ENCODE measurements at regions not wholly inside any gene's neighbourhood (a gene's known extent, or its start where the extent isn't known, plus 50 kb on each side); places are given as distances from the start of the nearest gene placed in this dataset.
A peak's percentile ranks its signal among the peaks of the same experiment; 100 is the strongest.

DNA sequence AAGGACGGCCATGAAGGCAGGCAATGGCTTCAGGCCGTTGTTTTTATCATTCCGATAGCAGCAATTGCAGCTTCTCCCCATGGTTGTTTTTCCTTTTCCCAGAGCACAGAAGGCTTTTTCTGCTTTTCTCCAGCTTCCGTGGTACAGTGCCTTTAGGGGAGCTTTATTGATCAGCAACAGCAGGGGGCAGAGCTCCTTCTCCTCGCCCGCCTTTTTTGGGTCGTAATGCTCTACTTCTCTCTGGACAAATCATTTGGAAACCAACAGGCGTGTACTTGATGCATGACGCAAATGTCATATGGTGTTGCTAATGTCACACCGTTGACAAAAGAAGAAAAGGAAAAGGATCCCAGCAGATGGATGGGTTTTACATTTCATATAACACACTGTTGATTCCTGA, 79.7 kb upstream of the SNRK start:
- DNase-seq = no peak

DNA sequence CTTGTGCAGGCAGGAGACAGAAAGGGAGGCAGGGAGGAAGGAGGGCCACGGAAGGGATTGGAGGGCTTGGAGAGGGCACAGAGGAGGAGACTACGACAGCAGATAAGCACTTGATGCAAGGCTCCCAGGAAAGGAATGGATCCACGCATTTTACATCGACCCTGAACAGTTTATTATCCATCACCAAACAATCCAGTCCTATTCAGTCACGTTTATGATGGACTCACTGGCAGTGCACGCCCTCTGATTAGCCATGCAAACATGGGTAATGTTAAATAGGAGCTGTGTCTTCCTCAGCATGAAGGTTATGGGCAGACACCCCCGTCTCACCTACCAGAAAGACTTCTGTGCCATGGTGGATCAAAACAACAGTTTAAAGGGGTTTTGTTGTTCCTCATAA, 80.2 kb upstream of the SNRK start:
- DNase-seq = no peak

DNA sequence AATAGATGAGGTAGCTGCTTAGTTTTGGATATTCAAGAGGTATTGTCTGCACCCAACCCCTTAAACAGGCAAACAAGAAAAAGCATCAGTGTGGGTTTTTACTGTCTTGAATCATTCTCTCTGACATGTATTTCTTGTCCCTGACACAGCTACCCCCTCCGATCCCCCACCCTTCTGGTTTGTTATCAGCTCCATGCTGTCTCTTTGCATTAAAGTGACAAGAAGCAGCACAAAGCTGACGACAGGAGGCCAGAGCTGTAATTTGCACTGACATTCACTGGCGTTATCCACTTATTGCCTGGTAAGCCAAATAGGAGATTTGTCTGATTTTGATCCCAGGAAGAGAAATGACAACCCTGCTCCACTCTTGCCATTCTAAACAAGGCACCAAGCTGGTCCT, 83.3 kb upstream of the SNRK start:
- DNase-seq = no peak

DNA sequence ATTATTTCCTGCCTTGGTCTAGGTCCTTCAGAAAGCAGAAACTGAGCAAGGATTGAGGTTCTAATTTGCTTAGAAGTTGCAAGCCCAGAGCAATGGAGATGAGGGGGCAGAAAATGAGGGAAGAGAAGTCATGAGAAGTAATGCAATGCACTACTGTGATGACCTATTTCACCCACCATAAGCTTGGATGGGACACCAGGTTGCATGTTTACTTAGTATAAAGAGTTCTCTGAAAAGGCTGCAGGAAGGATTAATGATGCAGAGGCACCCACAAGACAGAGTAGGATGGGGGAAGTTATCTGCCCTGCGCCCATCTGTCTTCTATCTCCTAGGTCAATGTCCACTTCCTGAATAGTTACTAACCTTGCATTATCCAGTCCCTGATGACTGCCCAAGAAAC, 84.8 kb upstream of the SNRK start:
- no peak for DNase-seq

DNA sequence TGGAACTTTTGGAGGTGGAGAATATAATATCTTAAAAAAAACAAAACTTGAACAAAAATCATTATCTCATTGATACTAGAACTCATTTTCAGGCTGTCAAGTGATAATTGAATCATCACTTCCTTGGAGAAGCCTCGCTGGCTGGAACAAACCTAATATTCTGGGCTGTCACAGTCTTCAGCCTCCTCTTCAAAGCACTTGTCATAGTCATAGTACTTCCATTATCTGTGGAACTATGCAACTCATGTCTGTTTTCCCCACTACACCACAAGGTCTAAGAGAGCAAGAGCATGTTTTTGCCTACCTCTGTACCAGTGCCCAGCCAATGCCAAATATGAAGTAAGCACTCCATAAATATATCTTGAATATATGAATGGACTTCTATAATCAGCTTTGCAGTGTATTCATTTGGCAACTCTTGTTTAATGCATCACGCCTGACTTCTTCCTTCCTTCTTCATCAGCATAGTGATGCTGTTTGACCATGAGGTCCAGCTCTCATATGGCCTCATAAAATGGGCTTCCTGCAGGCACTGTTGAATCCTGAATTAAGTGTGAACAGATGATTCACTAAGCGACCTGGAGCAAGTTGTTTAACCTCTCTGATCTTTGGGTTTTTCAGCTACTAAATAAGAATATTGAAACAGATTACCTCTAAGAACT, 86.6 kb upstream of the SNRK start:
- no peak for DNase-seq

DNA sequence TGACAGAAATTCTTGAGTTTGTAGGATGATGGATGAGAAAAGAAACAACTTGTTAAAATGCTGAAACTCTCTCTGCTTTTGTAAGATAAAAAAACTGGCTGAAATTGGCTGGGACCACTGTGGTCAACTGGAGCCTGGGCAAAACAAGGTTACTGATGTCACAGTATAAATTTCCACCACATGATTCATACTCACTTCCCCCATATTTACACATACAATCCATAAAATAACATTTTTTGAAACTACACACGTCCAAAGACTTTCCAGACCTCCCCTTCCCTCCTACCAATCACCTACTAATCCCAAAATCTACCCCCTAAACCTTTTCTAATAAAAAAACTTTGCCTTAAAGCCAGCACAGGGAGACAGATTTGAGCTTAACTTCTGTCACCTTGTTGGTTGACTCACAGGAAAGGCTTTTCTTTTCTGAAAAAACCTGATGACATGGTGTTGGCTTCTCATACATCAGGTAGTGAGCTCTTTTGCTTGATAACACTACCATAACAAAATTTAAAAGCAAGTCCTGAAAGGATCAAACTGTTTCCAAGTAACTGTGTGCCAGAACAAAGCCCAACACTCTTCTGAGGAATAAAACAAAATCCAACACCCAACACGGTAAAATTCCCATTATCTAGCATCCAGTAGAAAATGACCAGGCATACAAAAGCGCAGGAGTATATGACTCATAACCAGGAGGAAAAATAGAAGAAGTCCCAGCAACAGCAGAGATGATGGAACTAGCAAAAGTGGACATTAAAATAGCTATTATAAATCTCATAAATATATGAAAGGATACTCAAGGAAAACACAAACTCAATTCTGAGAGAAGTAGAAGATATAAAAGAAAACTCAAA, 87.3 kb upstream of the SNRK start:
- no peak for DNase-seq

DNA sequence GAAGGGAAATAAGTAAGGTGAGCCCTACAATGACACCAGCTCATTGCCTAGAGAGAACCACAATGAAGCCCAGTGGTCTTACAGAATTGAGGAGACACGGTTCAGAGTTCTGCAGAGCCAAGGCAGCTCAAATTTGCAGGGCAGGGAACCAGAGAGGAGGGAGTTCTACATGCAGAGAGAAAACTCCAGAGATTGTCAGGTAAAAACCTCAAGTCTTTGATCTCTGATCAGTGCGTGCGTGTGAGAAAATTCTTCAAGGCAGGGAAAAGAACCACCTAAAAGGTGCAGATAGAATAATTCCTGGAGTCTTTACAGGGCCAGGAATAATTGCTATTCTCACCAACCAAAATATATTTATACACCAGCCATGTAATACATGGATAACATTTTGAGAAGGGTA, 88.0 kb upstream of the SNRK start:
- no peak for DNase-seq

DNA sequence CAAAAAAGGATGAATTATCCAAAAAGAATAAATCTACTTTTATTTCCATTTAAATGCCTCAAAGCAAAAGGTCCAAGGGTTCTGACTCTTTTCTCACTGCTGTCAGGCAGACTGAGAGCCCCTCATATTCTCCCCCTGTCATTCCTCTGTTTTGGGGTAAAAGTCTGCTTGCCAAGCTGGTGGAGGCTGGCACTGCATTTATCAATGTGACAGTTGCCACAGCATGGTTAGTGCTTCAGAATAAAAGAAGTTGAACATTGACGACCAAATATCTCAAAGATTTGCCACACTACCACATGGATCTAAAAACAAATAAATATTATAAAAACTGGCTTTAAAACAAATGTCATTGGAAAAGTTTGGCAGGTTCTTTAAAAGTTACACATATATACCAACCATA, 89.2 kb upstream of the SNRK start:
- DNase-seq = no peak

DNA sequence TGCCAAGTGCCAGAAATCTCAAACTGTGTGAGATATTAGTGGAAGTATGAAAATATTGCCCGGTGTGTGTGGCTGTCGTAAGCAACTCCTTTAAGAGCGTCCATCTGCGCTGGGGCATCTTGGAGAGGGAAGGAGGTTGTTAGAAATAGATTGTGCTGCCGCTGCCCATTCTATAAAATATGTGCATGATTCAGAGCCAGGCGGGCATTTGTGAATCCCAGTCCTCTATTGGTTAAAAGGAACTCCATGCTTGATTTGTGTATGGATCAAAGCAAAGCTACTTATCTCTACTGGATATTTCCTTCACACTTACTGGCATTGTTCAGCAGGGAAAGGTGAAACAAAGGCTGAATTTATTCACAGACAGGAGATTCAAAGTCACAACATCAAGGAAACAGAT, 89.6 kb upstream of the SNRK start:
- DNase-seq = no peak

DNA sequence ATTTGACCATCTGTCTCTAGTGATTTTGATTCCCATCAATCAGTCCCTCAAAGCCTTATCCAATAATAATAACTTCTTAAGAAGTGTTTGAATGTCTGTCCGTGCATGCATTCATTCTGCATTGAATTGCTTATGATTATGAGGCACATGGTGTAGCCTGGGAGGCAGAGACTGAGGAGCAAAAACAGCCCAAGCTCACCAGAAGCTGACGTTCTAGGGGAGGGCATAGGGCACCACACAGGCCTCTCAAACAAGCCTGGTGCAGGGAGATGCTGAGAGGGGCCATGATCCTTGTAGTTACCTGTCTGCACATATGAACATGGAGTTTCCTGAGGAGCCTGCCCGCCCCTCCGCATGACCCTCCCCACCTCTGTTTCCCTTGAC, 89.2 kb upstream of the POMGNT2 start:
- DNase-seq = no peak

DNA sequence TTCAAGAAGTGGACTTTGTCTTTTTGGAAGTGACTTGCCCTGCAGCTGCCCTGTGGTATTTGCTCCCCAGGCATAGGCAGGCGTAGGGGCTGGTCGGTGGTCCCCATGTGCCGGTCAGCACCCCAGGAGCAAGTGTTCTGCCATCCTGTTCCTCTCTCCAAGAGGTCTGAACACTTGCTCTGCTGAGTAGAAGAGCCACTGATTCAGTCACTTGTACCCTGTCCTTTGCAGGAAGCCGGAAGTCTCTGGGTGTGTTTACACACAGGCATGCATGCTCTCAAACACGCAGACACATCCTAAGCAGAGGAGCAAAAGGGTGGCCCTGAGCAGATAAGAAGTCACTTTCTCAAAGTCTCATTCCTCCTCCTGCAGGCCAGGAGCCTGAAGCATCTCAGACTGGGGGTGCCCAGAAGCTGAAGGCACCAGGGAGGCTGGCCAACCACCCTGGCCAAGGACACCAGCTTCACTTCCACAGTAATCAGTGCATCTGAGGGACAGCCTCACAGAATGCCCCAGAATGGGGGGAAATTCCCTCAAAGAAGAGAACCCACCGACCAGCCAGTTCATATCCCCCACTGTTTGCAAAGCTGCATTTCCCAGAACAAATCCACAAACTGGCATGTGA, 88.7 kb upstream of the POMGNT2 start:
- no peak for DNase-seq

DNA sequence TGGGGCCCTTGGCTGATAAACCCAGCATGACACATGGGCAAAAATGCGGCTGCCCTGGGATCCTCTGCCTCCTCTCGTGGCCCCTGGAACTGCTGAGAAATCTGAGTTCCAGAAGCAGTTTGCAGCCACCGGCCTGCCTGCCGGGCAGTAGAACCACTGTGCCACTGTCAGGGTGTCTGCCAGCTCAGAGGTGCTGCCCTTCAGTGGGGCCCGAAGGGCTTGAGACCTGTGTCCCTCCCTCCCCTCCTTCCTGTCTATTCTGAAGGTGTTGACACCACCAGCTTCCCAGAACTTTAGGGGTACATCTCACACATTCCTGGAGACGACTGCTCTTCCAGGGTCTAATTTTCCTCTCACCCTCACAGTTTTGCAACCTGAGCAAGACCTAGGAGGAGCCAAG, 88.2 kb upstream of the POMGNT2 start:
- no peak for DNase-seq

DNA sequence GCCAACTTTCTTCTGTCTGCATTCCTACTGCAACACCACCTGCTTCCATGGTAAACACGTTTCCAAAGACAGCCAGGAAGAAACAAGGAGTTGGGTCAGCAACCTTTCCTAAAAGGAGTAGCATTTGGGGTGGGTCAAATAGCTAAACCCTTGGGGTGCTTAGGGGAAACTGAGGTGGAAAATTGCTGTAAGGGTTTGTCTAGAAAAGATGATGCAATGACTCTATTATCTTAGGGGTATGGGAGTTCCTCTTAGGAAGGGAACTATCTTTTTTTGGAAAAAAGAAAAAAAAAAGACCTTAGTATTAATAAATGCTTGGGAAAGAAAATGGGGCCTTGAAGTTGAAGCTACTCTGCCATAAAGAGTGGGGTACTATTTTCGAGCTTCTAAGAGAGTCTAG, 86.1 kb upstream of the POMGNT2 start:
- no peak for DNase-seq

DNA sequence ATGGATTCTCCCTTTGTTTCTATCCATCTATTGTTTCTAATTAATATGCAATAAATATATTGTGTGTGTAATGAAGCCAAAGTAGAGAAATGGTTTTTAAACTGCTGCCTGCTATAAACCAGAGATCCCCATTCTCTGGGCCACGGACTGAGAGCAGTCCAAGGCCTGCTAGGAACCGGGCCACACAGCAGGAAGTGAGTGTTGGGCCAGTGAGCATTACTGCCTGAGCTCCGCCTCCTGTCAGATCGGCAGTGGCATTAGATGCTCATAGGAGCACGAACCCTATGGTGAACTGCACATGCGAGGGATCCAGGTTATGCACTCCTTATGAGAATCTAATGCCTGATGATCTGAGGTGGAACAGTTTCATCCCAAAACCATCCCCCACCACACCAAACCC, 85.2 kb upstream of the POMGNT2 start:
- no peak for DNase-seq

DNA sequence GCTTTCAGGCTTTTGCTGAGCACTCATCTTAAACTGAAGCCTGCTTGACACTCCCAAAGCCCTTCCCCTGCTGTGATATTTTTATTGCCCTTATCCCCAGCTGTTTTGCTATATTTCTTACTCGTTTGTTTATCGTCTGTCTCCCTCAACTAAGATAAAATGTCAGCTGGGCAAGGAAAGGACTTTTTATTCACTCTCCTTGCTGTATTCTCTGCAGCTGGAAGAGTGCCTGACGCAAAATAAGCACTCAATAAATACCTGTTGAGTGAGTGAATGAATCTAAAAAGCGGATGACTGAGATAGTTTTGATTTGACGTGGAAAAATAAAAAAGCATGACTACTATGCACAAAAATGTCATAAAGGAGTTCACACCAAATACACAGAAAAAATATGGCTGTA, 84.8 kb upstream of the POMGNT2 start:
- no peak for DNase-seq

DNA sequence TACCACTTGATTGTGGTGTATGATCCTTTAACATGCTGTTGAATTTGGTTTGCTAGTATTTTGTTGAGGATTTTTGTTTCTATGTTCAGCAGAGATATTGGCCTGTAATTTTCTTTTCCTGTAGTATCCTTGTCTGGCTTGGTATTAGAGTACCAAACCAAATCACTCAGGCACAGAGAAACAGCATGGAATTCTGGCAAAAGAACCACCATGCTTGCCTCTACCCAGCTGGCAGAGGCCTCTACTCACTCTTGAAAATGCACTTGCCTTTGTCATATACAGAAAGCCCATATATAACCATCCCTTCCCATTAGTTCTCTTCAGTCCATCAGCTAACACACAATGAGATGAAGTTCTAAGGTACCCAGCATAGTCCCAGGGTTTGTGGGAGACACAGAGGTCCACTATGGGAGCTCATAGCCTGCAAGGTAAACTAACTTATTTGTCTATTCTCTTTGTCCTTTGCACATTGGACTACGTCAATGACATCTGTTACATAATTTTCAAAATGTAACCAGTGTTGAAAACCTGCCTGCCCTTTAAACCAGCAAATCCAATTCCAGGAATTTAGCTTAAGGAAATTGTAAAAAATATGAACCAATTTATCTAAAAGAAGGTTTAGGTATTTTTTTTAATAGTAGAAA, 82.1 kb upstream of the POMGNT2 start:
- no peak for DNase-seq

DNA sequence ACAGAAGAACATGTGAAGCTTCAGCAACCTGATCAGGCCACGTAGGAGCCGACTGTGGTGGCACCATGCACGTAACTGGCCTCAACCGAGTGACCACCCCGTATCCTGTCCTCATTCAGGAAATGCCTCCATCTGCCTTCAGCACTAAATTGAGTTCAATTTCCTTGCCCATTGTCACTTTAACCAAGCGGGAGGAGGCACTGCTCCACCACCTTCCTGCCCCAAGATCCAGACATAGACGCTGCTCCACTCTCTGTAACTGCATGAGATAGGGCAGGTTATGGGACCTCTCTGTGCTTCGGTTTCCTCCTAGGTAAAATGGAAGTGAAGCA, 80.1 kb upstream of the POMGNT2 start:
- no peak for DNase-seq

DNA sequence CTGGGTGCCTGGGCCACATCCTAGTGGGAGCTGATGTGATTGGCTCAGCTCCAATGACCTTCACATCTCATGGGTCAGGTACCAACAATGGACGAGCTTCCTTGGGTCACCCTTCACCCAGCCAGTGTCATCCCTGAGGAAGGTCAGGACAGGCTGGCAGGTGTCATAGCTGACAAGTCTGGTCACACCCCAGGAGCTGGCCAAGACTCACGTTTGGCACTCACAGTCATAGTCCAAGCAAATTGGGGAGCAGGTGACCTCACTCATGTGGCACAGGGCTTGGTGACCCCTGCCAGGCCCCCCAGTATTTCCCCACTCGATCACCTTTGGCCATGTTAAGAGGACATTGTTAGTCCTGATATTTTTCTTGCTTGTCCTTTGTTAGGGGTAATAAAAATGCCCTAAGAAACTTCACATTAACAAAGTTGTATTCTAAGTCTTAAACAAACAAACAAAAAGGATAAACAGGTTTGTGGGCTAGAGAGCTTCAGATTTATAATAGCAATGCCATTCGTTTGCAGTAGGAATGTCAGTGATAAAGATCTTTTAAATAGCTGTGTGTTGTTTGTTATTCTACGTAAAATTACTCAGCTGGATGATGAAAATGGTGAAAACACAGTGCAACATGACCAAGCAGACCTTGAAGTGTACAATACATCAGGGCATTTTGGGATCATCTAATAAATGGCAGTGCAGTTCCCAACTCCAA, 79.5 kb upstream of the POMGNT2 start:
- no peak for DNase-seq

DNA sequence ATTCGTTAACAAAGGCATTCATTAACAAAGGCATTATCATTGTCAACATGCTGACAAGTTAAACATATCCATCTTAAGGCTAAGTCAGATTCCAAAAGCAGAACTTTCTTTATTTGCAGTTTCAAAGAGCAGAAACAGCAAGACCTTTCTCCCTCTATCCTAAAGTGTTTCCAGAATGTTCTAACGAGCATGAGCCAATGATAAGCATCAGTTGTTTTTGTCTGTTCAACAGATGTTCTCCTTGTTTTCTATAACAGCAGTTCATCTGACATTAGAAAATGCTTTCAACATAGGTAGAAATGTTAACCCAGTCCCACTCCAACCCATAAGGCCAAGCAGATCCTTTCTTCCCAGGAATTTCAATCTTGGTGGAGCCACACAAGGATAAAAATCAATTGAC, 77.6 kb upstream of the POMGNT2 start:
- no peak for DNase-seq

DNA sequence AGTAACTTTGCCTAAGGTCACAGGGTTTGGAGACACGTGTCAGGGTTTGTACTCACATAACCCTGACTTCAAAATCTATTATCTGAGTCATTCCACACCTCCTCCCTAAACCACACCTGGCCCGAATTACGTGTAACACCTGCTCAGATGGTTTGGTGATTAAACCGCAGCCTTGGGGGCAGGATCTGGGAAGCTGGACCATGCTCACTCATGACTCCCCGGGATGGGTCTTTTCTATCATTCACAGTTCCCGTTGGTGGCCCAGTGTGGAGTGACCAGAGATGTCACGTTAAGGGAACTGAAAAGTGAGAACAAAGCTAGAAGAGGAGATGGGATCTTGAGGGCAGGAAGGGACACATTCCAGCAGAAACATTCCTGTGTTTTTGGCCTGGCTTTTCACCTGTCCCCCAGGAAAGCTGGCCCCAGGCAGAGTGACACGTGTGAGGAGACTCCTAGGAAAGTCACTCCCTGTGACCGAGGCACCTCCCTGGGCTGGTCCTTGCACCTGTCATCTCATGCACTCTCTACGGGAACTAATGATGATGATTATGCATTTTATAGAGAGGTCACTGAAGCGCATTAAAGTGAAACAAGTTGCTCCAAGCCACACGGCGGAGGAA, 75.4 kb upstream of the POMGNT2 start:
- peak; percentile 61 for DNase-seq

DNA sequence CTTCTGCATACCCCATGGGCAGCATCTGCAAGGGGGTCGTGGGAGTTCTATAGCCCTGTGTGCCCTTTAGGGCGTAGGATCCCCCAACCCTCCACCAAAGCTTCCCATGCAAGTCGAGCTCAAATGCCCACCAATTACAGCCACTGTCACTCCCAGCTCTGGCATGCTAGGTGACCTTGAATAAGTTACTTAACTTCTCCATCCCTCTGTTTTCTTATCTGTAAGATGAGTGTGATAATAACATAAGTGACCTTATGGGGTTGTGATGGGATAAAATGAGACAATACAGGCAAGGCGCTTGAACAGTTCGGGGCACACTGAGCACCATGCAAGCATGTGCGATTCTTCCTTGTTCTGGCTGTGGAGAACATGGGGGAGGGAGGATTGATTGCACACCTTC, 74.8 kb upstream of the POMGNT2 start:
- no peak for DNase-seq

DNA sequence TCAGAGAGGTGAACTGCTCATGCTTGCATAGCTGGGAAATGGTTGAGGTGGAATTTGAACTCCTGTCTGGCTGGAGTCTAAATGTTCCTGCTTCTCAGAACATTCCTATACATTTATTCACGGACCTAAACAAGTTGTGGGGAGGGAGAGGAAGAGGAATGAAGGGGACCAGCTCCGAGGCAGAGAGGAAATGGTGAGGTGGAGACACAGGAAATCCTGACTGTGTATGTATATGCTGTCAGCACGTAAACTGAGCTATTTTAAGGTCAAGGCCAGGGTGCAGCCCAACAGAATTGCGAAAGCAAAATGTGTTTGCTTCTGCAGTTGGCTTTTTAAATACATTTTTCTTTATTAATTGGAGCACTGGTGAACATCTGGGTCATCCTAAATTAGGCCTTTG, 74.1 kb upstream of the POMGNT2 start:
- DNase-seq = no peak

DNA sequence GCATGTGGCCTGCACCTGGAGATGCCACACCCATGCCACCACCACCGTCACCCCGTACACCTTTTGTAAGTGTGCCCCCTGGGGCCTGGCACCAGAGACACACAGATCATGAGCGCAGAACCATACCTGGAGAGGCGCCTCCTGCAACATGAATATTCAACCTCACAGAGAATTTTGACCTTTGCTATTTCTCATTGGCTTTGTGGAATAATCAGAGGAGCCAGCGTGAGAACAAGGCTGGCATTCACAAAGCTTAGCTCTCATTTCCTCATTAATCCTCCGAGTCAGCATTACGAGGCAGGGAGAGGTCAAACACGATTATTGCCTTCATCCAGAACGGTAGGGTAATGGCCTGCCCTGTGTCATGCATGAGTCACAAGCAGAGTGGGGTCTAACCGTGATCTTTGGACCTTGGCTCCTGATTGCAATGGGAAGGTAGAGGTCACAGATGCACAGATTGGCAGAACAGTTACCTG, 73.0 kb upstream of the POMGNT2 start:
- DNase-seq = no peak
